ENCODE measurements at regions not wholly inside any gene's neighbourhood (a gene's known extent, or its start where the extent isn't known, plus 50 kb on each side); places are given as distances from the start of the nearest gene placed in this dataset.
"Not testable (repeated sequence)": the region's sequence is repeated elsewhere in the genome, so short reads cannot be mapped to it uniquely, and the experiment has no call there.

DNA sequence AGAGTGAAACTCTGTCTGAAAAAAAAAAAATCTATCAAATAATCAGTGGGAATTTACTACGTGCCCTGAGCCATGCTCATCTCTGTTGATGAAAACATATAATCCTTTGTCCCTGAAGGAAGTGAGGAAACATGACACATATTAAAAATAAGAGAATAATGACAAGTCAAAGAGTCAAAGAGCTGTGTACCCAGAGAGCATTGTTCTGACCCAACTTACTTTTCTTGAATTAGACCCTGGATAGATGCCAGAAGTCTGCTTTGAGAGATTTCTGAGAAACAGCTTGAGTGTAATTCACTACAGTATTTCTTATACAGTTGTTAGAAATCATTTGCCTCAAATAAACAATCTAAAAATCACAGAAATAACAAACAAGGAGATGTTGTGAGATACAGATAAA, 490.0 kb upstream of the PIK3R1 start:
- no peak overlapping the region for H3K4me3 Mint-ChIP-seq
- no peak for TF ChIP-seq MYBL2 (CRISPR knock-in tag; IDR thresholded peaks at IDR 0.05)
- TF ChIP-seq, protein P1, sequence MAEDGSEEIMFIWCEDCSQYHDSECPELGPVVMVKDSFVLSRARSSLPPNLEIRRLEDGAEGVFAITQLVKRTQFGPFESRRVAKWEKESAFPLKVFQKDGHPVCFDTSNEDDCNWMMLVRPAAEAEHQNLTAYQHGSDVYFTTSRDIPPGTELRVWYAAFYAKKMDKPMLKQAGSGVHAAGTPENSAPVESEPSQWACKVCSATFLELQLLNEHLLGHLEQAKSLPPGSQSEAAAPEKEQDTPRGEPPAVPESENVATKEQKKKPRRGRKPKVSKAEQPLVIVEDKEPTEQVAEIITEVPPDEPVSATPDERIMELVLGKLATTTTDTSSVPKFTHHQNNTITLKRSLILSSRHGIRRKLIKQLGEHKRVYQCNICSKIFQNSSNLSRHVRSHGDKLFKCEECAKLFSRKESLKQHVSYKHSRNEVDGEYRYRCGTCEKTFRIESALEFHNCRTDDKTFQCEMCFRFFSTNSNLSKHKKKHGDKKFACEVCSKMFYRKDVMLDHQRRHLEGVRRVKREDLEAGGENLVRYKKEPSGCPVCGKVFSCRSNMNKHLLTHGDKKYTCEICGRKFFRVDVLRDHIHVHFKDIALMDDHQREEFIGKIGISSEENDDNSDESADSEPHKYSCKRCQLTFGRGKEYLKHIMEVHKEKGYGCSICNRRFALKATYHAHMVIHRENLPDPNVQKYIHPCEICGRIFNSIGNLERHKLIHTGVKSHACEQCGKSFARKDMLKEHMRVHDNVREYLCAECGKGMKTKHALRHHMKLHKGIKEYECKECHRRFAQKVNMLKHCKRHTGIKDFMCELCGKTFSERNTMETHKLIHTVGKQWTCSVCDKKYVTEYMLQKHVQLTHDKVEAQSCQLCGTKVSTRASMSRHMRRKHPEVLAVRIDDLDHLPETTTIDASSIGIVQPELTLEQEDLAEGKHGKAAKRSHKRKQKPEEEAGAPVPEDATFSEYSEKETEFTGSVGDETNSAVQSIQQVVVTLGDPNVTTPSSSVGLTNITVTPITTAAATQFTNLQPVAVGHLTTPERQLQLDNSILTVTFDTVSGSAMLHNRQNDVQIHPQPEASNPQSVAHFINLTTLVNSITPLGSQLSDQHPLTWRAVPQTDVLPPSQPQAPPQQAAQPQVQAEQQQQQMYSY (CRISPR knock-in tag; IDR thresholded peaks at IDR 0.05), result no peak
- no peak for TF ChIP-seq SOX15 (CRISPR knock-in tag; IDR thresholded peaks at IDR 0.05)
- TF ChIP-seq ZNF317 (CRISPR knock-in tag; IDR thresholded peaks at IDR 0.05; ENCODE audit: borderline replicate concordance, low read depth), result no peak
- TF ChIP-seq ZNF121 (CRISPR knock-in tag; IDR thresholded peaks at IDR 0.05), result no peak
- no peak for TF ChIP-seq GABPB1 (CRISPR knock-in tag; IDR thresholded peaks at IDR 0.05)
- no peak for TF ChIP-seq CBFB (CRISPR knock-in tag; IDR thresholded peaks at IDR 0.05; ENCODE audit: low read depth)
- TF ChIP-seq, protein P2, sequence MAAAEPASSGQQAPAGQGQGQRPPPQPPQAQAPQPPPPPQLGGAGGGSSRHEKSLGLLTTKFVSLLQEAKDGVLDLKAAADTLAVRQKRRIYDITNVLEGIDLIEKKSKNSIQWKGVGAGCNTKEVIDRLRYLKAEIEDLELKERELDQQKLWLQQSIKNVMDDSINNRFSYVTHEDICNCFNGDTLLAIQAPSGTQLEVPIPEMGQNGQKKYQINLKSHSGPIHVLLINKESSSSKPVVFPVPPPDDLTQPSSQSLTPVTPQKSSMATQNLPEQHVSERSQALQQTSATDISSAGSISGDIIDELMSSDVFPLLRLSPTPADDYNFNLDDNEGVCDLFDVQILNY (CRISPR knock-in tag; IDR thresholded peaks at IDR 0.05), result no peak
- no peak for TF ChIP-seq SP1 (CRISPR knock-in tag; conservative IDR thresholded peaks at IDR 0.05)
- no peak for TF ChIP-seq TEAD4 (CRISPR knock-in tag; IDR thresholded peaks at IDR 0.05)
- TF ChIP-seq, protein P3, sequence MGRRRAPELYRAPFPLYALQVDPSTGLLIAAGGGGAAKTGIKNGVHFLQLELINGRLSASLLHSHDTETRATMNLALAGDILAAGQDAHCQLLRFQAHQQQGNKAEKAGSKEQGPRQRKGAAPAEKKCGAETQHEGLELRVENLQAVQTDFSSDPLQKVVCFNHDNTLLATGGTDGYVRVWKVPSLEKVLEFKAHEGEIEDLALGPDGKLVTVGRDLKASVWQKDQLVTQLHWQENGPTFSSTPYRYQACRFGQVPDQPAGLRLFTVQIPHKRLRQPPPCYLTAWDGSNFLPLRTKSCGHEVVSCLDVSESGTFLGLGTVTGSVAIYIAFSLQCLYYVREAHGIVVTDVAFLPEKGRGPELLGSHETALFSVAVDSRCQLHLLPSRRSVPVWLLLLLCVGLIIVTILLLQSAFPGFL (CRISPR knock-in tag; IDR thresholded peaks at IDR 0.05; ENCODE audit: borderline replicate concordance), result no peak
- no peak for TF ChIP-seq ZBTB21 (CRISPR knock-in tag; IDR thresholded peaks at IDR 0.05; ENCODE audit: borderline replicate concordance)
- ATAC-seq, result no peak
- H3K4me1 Mint-ChIP-seq, result peaks cover 1% of the 10 kb centered on the region
- no peak for DNase-seq (ENCODE audit: low spot score)
- peaks cover 6% of the 10 kb centered on the region for H3K9me3 Mint-ChIP-seq
- H3K27me3 Mint-ChIP-seq (ENCODE audit: low read depth), result no peaks in the 10 kb centered on the region; the same call in 1 of the 2 replicates
- no peak overlapping the region for H3K27ac Mint-ChIP-seq
- ChIA-PET CTCF (no interaction called here), POLR2A (no interaction called here)
- peaks cover 16% of the 10 kb centered on the region for H3K36me3 Mint-ChIP-seq

DNA sequence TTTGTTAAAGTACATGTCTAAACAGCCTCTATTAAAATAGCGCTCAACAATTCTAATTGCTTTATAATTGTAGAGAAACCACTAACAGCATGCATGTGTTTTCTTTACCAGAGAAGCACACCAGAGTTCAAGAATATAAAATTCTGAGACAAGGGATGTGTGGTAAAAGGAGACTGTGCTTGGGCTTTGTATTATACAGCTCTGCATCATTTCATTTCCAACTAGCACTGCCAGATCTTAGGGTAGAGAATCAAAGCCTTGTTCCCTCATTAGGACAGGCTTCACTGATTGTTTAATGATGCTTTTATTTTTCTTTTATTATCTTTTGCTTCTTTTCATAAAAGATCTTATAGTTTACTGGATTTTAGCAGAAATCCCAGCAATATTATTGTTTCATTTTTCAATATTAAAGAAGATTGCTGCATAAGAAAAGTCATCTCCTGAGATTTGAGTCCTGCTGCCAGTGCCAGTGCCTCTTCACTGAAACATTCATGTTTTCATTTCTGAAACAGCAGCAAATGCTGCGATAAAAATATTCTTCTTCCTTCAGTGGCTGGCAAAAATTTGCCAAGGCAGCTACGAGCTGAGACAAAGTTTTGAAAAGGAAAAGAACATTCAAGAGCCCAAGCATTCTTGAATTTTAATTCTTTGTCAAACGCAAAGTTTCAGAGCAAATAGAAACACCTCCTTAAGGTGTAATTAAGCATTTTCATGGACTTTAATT, 491.0 kb upstream of the PIK3R1 start:
- no peaks in the 10 kb centered on the region for H3K27me3 Mint-ChIP-seq (ENCODE audit: low read depth)
- CTCF ChIA-PET, result no interaction called here
- DNase-seq (ENCODE audit: low spot score), result no peak
- POLR2A ChIA-PET, result no interaction called here
- peaks cover 16% of the 10 kb centered on the region for H3K36me3 Mint-ChIP-seq
- H3K27ac Mint-ChIP-seq, result no peak overlapping the region
- TF ChIP-seq GTF2I (CRISPR knock-in tag; conservative IDR thresholded peaks at IDR 0.05), result no peak
- no peak for ATAC-seq
- peaks cover 6% of the 10 kb centered on the region for H3K9me3 Mint-ChIP-seq
- H3K4me3 Mint-ChIP-seq, result no peak overlapping the region
- H3K4me1 Mint-ChIP-seq, result no peaks in the 10 kb centered on the region

DNA sequence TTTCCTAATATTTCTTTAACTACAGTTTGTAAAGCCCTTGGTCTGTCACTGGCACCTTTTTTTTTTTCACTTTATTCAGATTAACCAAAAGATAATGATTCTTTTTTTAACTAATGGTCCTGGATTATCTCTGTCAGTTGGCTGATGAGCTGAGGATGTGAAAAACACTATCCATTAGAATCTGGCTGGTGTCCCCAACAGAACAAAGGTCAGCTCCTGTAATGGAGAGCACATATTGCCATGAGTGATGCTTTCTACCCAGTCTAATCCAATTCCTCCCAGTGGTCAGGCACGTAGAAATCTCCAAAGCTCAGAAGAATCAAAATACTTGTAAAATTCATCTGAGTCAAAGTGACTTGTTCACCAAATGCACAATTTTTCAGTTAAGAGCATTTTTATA, 491.7 kb upstream of the PIK3R1 start:
- POLR2A ChIA-PET, result no interaction called here
- TF ChIP-seq, protein P4, sequence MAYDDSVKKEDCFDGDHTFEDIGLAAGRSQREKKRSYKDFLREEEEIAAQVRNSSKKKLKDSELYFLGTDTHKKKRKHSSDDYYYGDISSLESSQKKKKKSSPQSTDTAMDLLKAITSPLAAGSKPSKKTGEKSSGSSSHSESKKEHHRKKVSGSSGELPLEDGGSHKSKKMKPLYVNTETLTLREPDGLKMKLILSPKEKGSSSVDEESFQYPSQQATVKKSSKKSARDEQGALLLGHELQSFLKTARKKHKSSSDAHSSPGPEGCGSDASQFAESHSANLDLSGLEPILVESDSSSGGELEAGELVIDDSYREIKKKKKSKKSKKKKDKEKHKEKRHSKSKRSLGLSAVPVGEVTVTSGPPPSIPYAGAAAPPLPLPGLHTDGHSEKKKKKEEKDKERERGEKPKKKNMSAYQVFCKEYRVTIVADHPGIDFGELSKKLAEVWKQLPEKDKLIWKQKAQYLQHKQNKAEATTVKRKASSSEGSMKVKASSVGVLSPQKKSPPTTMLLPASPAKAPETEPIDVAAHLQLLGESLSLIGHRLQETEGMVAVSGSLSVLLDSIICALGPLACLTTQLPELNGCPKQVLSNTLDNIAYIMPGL (CRISPR knock-in tag; IDR thresholded peaks at IDR 0.05), result no peak
- no peak for TF ChIP-seq ZNF423 (CRISPR knock-in tag; IDR thresholded peaks at IDR 0.05)
- no peak for TF ChIP-seq NFE2L1 (CRISPR knock-in tag; IDR thresholded peaks at IDR 0.05)
- TF ChIP-seq, protein P5, sequence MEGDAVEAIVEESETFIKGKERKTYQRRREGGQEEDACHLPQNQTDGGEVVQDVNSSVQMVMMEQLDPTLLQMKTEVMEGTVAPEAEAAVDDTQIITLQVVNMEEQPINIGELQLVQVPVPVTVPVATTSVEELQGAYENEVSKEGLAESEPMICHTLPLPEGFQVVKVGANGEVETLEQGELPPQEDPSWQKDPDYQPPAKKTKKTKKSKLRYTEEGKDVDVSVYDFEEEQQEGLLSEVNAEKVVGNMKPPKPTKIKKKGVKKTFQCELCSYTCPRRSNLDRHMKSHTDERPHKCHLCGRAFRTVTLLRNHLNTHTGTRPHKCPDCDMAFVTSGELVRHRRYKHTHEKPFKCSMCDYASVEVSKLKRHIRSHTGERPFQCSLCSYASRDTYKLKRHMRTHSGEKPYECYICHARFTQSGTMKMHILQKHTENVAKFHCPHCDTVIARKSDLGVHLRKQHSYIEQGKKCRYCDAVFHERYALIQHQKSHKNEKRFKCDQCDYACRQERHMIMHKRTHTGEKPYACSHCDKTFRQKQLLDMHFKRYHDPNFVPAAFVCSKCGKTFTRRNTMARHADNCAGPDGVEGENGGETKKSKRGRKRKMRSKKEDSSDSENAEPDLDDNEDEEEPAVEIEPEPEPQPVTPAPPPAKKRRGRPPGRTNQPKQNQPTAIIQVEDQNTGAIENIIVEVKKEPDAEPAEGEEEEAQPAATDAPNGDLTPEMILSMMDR (IDR thresholded peaks at IDR 0.05), result no peak
- no peak for TF ChIP-seq ZNF416 (CRISPR knock-in tag; IDR thresholded peaks at IDR 0.05)
- no peak for TF ChIP-seq EMX1 (CRISPR knock-in tag; IDR thresholded peaks at IDR 0.05)
- no peak for TF ChIP-seq NR2C2 (CRISPR knock-in tag; IDR thresholded peaks at IDR 0.05)
- Mint-ChIP-seq H3K9me3 (peaks cover 6% of the 10 kb centered on the region), H3K36me3 (peaks cover 16% of the 10 kb centered on the region), H3K27me3 (ENCODE audit: low read depth) (no peaks in the 10 kb centered on the region), H3K4me3 (no peak overlapping the region), H3K27ac (no peak overlapping the region), H3K4me1 (no peaks in the 10 kb centered on the region)
- DNase-seq (ENCODE audit: low spot score), result no peak
- ATAC-seq, result no peak
- CTCF ChIA-PET, result no interaction called here

DNA sequence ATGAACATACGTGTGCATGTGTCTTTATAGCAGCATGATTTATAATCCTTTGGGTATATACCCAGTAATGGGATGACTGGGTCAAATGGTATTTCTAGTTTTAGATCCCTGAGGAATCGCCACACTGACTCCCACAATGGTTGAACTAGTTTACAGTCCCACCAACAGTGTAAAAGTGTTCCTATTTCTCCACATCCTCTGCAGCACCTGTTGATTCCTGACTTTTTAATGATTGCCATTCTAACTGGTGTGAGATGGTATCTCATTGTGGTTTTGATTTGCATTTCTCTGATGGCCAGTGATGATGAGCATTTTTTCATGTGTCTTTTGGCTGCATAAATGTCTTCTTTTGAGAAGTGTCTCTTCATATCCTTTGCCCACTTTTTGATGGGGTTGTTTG, 493.0 kb upstream of the PIK3R1 start:
- POLR2A ChIA-PET, result not testable (repeated sequence)

More for the DNA sequence above, 493.0 kb upstream of the PIK3R1 start:
- H3K27ac Mint-ChIP-seq; ATAC-seq; H3K9me3 Mint-ChIP-seq; H3K27me3 Mint-ChIP-seq (ENCODE audit: low read depth); CTCF ChIA-PET; H3K4me3 Mint-ChIP-seq; H3K4me1 Mint-ChIP-seq; DNase-seq (ENCODE audit: low spot score): not testable (repeated sequence)
- H3K36me3 Mint-ChIP-seq, result peaks cover 16% of the 10 kb centered on the region

Measured in WTC11 (cell line).